ENCODE measurements at regions not wholly inside any gene's neighbourhood (a gene's known extent, or its start where the extent isn't known, plus 50 kb on each side); places are given as distances from the start of the nearest gene placed in this dataset.
"Not testable (repeated sequence)": the region's sequence is repeated elsewhere in the genome, so short reads cannot be mapped to it uniquely, and the experiment has no call there.

- no peak for DNase-seq (ENCODE audit: low read depth in 4 of 4, low spot score in 1 of 4)
These were observed 366.8 kb upstream of the GBE1 start for GRCh38 chr3:82128271-82128670.

GRCh38 chr3:82122554-82123345, 361.3 kb upstream of the GBE1 start:
- no peak for DNase-seq (ENCODE audit: low read depth in 4 of 4, low spot score in 1 of 4)

- no peak for DNase-seq (ENCODE audit: low read depth in 4 of 4, low spot score in 1 of 4)
These were observed 353.1 kb upstream of the GBE1 start for GRCh38 chr3:82114589-82114988.

GRCh38 chr3:82110721-82111120, 349.3 kb upstream of the GBE1 start:
- not testable (repeated sequence) for DNase-seq (ENCODE audit: low read depth in 4 of 4, low spot score in 1 of 4)

- no peak for DNase-seq (ENCODE audit: low read depth in 4 of 4, low spot score in 1 of 4)
These were observed 341.8 kb upstream of the GBE1 start for GRCh38 chr3:82103241-82103640.

GRCh38 chr3:82100378-82100777, 338.9 kb upstream of the GBE1 start:
- no peak for DNase-seq (ENCODE audit: low read depth in 4 of 4, low spot score in 1 of 4)

GRCh38 chr3:82093641-82094040, 332.2 kb upstream of the GBE1 start:
- DNase-seq (ENCODE audit: low read depth in 4 of 4, low spot score in 1 of 4) = no peak

GRCh38 chr3:82088749-82089148, 327.3 kb upstream of the GBE1 start:
- no peak for DNase-seq (ENCODE audit: low read depth in 4 of 4, low spot score in 1 of 4)

- no peak for DNase-seq (ENCODE audit: low read depth in 4 of 4, low spot score in 1 of 4)
These were observed 326.5 kb upstream of the GBE1 start for GRCh38 chr3:82087958-82088357.

GRCh38 chr3:82085851-82086475, 324.5 kb upstream of the GBE1 start:
- no peak for DNase-seq (ENCODE audit: low read depth in 4 of 4, low spot score in 1 of 4)

GRCh38 chr3:82085356-82085755, 323.9 kb upstream of the GBE1 start:
- DNase-seq (ENCODE audit: low read depth in 4 of 4, low spot score in 1 of 4) = no peak

- no peak for DNase-seq (ENCODE audit: low read depth in 4 of 4, low spot score in 1 of 4)
These were observed 323.4 kb upstream of the GBE1 start for GRCh38 chr3:82084824-82085223.

GRCh38 chr3:82082796-82083195, 321.4 kb upstream of the GBE1 start:
- no peak for DNase-seq (ENCODE audit: low read depth in 4 of 4, low spot score in 1 of 4)

GRCh38 chr3:82081351-82081750, 319.9 kb upstream of the GBE1 start:
- DNase-seq (ENCODE audit: low read depth in 4 of 4, low spot score in 1 of 4) = no peak

GRCh38 chr3:82080792-82081191, 319.3 kb upstream of the GBE1 start:
- DNase-seq (ENCODE audit: low read depth in 4 of 4, low spot score in 1 of 4) = no peak

- DNase-seq (ENCODE audit: low read depth in 4 of 4, low spot score in 1 of 4) = no peak
These were observed 318.8 kb upstream of the GBE1 start for GRCh38 chr3:82080261-82080660.

- DNase-seq (ENCODE audit: low read depth in 4 of 4, low spot score in 1 of 4) = no peak
These were observed 318.0 kb upstream of the GBE1 start for GRCh38 chr3:82079335-82079890.

- no peak for DNase-seq (ENCODE audit: low read depth in 4 of 4, low spot score in 1 of 4)
These were observed 316.8 kb upstream of the GBE1 start for GRCh38 chr3:82078246-82078645.

GRCh38 chr3:82067420-82067819, 306.0 kb upstream of the GBE1 start:
- no peak for DNase-seq (ENCODE audit: low read depth in 4 of 4, low spot score in 1 of 4)

- DNase-seq (ENCODE audit: low read depth in 4 of 4, low spot score in 1 of 4) = no peak
These were observed 297.4 kb upstream of the GBE1 start for GRCh38 chr3:82058809-82059208.

- no peak for DNase-seq (ENCODE audit: low read depth in 4 of 4, low spot score in 1 of 4)
These were observed 294.3 kb upstream of the GBE1 start for GRCh38 chr3:82055792-82056191.

- no peak for DNase-seq (ENCODE audit: low read depth in 4 of 4, low spot score in 1 of 4)
These were observed 293.4 kb upstream of the GBE1 start for GRCh38 chr3:82054849-82055248.

GRCh38 chr3:82053236-82053635, 291.8 kb upstream of the GBE1 start:
- no peak for DNase-seq (ENCODE audit: low read depth in 4 of 4, low spot score in 1 of 4)

Data from stimulated activated CD4-positive, alpha-beta T cell treated with anti-CD3 and anti-CD28 coated beads, Interleukin-1b, Interleukin-23, amount 100 ng/mL, for 24 hours (primary cell).